ENCODE measurements at regions not wholly inside any gene's neighbourhood (a gene's known extent, or its start where the extent isn't known, plus 50 kb on each side); places are given as distances from the start of the nearest gene placed in this dataset.
"Not testable (repeated sequence)": the region's sequence is repeated elsewhere in the genome, so short reads cannot be mapped to it uniquely, and the experiment has no call there.

DNA sequence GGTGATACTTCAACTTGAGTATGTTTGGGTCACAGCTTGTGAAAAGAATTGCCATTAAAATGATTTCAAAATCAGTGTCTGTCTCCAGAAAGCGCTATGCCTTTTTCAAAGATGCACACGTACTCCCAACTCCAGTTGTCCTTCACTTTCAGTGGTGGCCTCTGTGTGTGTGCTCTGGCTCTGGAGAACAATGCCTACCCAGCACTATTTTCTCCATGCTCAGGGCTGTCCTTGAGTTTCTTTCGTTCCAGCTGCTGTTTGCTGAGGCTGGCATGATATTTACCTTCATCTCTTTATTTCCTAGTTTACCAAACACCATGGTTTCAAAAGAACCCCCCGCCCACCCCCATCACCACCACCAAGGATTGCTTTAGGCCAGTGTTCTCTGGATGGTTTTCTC, 136.8 kb downstream of the QRSL1 start:
- DNase-seq: no peak

DNA sequence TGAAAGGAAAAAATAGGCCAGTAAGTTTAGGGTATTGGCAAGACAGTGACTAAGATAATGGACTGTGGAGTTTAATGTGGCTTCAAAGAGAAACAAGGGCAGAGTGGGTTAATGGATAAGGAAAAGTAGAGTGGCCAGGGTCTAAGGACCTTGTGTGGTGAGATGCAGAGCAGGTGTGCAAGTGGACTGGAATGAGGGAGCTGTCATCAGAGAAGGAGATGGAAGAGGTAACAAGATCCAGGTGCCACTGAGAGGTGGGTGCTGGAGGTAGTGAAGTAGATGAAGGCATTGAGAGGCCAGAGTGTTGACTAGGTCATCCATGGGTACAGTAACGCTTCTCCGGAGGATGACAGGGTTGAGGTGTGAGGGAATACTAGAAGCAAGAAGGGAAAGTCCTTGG, 136.1 kb downstream of the QRSL1 start:
- DNase-seq: no peak

DNA sequence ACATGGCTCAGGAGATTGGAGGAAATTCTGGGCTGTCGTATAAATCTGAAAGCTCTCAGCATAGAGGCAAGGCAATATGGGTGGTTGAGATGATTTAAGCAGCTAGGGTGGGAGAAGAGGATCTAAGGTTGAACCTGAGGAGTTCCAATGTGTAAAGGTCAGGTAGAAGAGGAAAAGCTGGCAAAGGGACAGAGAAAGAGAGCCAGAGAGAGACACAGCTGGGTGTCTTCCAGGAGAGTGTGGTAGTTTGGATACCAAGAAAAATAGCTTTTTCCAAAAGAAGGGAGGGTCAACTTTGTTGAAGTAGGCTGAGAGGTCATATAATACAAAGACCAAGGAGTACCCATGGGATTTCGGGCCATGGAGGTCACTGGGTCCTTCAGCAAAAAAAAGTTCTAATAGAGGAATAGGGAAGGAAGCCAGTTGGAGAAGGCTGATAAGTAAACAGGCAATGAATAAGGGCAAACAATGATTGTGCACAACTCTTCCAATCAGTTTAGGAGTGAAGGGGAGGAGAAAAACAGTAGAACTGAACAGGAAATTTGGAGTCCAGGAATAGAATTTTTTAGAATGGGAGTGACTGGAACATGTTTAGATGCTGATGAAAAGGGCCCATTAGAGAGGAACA, 135.1 kb downstream of the QRSL1 start:
- no peak for DNase-seq

DNA sequence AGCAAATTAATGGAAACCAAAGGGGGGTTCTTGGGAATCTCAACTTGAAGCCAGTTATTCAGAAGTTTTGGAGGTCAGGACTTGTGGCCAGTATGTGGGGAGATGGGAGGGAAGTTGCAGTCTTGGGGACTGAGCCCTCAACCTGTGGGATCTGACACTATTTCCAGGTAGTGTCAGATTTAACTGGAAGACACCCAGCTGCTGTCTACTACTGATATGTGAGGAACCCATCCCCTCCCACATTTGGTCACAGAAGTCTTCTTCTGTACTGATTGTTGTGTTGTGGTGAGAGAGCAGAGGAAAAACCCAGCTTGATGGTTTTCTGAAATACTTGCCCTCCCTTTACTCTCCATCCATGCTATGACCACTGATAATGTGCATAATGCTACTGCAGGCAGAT, 134.0 kb downstream of the QRSL1 start:
- no peak for DNase-seq

DNA sequence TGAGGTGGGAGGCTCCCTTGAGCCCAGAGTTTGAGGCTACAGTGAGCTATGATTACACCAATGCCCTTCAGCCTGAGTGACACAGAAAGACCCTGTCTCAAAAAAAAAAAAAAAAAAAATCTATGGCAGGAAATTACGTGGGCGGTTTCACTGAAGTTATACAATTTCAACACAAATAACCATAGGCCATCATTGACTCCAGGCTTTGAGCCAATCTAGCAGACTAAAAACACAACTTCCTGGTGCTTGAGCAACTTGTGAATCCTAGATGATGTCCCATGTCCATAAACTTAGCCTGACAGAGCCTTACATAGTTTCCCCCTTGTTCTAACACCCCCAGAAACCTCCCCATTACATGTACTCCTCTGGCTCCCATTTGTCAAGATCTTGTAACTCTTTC, 131.8 kb downstream of the QRSL1 start:
- no peak for DNase-seq

DNA sequence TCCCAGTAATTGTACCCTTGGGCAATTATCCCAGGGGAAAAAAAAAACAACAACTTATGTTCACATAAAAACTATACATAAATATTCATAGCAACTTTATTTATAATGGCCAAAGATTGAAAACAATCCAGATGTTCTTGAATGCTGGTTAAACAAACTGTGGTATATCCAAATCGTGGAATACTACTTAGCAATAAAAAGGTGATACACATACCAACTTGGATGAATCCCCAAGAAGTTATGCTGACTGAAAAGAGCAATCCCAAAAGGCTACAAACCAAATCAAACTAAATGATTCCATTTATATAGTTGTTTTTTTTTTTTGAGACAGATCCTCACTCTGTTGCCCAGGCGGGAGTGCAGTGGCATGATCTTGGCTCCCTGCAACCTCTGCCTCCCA, 129.7 kb downstream of the QRSL1 start:
- DNase-seq: no peak

DNA sequence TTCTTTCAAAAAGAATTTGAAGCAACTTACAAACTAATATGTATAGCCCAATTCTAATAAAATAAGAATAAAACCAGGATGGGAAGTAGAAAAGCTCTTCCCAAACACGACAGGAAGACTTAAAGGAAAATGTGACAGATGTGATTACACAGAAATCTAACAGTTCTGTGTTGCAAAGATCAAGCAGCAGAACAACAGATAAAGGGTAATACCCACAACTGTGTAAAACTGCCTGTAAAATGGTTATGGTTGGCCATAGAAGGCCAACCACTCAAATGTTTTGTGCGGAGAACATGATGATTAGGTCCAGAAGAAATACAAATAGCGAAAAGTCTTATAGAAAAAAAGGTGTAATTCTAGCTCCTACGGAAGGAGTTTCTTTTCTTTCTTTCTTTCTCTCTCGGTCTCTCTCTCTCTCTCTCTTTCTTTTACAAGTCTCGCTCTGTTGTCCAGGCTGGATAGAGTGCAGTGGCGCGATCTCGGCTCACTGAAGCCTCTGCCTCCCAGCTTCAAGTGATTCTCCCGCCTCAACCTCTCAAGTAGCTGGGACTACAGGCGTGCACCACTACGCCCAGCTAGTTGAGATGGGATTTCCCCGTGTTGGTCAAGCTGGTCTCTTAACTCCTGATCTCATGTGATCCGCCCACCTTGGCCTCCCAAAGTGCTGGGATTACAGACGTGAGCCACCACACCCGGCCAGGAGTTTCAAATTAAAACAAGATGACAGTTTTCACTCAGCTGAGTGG, 128.5 kb downstream of the QRSL1 start:
- no peak for DNase-seq

DNA sequence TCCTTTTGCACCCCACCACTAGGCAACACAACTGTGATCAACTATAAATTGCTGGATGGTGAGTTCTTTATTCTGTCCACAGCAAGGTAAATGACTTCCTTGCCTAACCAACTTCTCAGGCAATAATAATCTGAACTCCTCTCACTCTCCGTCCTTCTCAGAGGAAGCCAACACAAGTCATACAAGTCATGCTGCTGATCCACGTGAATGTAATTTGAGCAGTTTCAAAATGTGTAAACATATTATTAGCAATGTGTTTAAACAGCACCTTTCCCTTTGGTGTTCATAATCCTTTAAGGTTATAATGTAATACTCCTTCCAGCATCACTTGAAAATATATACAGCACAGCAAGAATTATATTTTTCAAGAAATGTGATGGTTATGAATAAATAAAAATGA, 127.9 kb downstream of the QRSL1 start:
- peak; percentile 1 for DNase-seq

DNA sequence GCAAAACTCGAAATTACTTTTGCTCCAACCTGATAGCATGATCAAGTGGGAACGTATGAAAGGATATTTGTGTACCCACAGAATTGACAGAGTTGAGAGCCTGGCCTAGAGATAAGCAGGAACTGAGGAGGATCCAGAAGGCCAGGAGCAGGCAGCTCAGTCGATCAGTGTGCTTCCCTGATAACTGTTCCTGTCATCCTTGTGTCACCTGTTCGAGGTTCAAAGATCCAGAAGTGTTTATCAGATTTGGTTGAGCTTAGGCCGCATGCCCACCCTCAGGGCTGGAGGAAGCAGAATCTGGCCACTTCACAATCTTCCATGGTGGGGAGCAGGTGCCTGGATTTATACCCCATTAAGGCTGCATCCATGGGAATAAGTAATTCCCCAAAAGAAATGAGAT, 124.8 kb downstream of the QRSL1 start:
- DNase-seq: no peak

DNA sequence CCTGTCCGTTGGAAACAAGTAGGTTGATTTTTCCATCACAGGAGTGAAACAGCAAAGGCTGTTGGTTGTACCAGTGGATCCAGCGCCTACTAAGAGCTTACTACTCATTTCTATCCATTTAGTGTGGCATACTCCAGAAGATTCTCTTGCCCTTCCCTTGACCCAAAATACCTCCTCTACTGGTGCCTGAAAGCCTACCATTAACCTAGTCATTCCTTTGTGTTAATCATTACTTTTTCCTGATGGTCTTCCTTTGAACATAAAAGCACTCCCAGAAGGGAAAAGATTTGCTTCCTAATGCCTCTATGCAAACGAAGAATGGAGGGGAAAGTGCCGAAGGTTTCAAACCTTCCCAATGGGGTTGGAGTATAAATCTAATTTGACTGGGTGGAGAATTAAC, 123.3 kb downstream of the QRSL1 start:
- DNase-seq: no peak

DNA sequence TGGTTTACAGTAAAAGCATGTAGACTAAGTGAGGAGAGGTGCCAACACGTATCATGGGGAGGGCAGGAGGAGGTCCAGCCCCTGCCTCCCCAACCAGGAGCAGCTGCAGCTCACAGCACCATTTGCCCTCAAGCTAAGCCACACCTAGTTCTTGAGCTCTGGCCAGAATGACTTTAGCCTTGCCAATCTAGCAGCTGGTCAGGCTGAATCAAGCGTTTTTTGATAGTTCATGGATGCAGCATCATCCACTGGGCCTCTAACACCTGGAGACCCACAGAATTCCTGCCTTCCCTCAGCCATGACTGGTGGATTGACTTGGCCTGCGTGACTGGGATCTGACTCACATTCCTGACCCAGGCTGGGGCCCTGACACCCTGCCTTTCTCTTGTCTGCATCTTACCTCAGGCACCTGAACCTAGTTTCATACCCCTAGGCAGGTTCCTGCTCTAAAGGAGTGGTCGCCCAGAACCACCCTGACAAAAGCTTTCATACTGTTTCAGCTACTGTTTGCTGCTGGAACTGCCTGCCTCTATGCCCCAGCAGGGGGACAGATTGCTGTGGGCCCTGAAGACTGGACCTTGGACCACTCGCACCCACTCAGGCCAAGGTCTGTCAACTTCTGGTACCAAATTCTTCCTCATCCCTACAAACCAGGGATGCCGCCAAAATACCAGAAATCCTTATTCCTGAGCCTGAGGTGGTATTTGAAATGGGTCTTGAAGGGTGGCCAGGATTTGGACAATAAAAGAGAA, 122.3 kb downstream of the QRSL1 start:
- DNase-seq: peak; percentile 53

DNA sequence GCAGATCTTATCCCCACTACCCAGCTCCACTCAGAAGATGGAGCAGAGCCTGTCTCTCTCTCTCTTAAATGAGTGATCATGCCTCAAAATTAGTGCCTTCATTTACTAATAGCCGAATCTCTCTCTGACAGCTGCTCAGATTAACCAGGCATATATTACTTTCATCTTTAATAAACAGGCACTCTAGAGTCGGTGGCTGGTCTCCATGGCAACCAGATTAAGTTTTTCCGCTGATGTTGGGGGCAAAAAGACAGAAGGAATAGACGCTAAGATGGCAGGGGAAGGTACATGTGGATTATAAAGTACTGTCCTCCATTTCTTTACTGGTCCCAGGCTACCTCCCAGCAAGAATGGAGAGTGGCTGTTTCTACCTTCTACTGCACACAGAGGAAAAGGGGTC, 121.6 kb downstream of the QRSL1 start:
- no peak for DNase-seq

DNA sequence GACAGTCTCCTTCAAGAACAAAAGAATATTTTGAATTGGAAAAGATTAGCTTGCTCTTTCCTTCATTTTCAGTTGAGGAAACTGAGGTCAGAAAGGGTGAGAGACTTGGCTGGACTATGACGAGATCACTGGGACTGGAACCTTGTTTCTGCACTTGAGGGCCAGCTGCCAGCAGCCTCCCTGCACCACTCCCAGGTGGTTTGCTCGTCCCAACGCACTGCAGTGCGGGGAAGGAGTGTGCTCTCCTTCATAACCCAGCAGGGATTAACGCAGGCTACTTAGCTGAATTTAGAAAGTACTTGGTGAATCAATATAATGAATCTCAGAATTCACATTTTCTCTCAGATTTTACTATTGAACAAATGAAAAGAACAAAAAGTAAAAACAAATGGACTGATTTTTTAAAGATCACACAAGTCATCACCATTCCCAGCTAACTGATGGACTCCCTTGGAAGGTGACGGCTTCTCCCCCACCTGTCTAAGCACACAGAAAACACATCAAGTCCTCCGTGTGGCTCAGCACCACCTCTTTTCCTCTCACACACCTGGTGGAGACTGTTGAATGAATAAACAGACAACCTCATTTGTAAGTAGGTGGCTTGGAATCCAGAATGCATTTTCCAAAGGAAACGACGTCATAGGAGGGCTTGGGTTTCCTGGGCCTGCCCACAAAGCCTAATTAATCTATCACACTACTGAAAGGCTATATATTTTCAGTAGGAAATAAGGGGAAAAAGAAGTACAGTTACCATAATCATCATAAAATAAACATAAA, 121.0 kb downstream of the QRSL1 start:
- DNase-seq: peak; percentile 6

DNA sequence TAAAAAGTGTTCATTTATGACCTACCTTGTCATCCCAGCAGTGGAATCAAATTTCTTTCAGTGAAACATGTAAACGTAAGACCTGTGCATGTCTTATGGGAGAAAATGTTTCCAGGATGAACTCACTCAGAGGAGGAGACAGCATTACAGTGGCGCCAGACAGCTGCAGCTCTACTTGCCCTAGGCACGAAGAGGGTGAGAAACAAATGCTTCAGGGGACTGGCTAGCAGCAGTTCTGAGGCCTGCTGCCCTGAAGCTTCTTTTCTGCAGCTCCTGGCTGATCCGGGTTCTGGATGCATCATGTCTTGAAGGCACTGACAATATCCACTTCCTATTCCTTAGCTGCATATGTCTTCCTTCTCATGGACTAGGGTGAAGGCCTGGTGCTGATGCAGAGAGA, 120.2 kb downstream of the QRSL1 start:
- no peak for DNase-seq

DNA sequence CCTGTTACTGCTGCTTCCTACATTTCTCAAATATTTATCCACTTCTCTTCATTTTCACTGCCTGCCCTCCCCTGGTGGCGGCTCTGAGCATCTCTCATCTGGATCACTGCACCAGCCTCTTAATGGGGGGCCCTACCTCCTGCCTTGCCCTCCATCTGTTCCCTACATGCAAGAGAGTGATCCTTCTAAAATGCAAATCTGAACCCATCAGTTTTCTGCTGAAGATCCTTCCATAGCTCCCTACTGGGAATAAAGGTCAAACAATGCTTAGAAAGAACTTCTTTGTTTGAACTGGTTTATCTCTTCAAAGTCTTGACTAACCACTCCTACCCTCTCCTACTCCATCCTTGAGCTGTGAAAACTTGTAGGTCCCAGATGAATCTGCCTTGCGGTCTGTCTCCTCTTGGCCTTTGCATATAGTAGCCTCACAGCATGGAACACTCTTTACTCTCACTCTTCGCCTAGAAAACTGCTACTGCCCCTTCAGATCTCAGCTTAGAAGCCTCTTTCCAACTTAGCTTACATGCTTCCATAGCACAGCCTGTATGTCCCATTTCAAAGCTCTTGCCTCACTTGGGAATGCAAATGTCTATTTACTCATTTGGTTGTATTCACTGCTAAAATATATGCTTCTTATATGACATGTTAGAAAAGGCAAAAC, 119.3 kb downstream of the QRSL1 start:
- no peak for DNase-seq

DNA sequence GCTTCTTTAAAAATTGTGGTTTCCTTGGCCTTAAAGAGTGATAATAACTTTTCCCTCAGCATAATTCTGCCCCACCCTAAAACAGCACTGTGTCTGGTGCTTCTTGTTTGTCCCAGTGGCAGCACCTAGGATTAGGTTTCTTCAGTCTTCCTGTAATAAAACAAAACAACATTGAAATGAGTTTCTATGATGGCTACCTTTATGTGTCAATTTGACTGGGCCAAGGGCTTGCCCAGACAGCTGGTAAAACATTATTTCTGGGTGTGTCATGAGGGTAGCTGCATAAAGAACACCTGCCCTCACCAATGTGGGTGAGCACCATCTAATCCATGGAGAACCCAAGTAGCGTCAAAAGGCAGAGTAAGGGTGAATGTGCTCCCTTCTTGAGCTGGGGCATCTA, 117.8 kb downstream of the QRSL1 start:
- DNase-seq: no peak

DNA sequence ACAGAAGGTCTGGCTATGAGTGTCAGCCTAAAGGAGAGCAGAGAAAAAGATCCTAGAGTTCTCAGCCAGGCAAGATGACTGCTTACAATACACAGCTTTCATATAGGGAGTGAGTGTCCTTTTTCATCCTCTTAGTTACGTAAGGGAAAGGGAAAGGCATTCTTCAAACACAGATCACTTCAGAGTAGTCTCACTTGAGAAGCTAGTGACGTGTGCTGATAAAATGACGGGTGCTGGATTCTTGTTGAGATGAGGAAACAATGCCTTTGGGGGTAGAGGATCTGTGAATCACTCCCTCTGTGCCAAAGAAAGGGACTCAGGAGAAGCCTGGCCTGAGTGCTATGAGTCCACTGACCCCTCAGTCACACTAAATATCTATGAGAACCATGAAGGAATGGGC, 117.3 kb downstream of the QRSL1 start:
- no peak for DNase-seq

DNA sequence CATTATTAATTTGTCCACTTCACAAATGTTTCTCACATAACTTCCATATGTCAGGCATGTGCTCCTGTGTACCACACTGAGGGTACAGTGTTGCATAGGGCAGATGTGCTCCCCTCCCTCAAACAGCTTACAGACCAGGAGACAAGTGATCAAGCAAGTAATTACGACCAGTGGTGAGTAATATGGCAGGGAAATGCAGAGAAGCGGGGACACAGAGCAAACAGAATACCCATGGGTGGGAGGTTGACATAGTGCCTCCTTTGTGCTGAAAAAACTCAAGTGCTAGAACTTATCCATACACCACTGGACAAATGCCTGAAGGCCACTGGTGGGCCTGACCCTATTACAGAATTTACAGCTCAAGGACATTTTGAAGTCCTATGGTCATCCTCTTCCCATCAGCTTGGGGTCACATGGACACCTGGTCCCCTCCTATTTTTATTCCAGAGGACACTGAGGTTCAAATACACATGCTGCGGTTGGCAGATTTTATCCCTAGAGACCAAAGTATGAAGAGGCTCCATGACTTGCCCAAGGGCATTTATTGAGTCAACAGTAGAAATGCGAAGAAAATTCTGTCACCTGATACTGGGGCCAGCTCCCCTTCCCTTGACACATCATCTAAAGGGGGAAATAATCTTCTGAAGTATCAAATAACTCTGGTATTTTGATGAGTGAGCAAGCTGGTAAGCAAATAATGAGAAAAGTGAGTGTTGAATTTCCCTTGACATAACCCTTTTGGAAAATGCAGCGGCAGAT, 116.6 kb downstream of the QRSL1 start:
- DNase-seq: no peak

DNA sequence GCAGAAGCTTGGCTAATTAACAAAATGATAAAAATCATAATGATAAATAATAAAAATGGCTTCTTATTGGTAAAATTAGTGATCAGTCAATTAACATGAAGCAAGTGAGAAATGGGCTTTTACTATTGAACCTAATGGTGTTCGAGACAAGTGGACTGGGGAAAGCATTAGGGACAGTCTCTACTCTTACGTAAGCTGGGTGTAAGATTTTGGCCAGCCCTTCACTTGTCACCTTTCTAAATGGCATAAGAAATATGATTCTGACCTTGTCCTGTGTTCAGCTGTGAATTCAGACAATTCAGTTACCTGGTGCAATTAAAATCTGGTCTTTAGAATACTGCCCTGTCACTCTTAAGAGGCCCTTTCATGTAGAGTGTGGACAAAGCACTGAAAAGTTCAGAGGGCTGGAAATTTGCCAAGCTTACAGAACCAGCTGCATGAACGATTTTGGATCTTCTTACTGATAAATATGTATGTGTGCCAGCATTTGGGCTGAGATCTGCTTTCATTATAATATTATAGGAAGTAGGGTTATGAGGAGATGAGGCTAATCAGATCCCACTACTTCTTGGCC, 115.9 kb downstream of the QRSL1 start:
- DNase-seq: no peak

DNA sequence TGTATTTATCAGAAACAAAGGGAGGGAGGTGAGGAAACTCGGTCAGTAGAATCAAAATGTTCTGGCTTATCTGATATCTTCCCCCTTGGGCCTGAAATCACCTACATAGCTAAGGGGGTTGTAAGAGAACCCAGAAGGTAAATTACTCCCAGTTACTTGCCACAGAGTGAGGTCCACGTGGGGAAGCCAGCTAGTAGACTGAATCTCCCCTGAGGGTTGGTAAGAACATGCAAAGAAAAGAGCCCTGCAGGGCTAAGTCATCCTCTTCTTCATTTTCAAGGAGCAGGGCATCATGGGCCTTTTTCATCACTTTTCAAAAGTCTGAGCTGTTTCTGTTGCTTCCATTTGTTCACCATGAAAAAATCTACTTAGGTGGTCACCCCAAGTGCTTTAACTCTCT, 115.4 kb downstream of the QRSL1 start:
- DNase-seq: no peak

DNA sequence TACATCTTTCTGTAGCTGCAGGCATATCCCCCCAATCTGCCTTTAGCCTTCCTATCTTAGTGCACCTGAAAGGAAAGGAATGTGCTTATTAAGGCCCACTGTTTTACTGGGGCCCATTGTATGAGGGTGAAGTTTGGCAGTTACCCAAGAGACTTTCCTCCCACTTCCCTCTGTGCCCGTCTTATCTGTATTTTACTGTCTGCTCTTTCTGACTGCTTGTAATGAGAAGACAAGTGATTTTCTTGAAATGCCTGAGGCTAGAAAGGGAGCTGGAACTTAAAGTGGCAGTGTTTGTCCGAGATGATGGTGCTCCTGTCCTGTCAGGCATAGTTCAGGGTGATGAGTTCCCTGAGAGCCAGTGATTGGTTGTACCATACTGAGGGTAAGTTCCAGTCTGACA, 114.7 kb downstream of the QRSL1 start:
- not testable (repeated sequence) for DNase-seq

DNA sequence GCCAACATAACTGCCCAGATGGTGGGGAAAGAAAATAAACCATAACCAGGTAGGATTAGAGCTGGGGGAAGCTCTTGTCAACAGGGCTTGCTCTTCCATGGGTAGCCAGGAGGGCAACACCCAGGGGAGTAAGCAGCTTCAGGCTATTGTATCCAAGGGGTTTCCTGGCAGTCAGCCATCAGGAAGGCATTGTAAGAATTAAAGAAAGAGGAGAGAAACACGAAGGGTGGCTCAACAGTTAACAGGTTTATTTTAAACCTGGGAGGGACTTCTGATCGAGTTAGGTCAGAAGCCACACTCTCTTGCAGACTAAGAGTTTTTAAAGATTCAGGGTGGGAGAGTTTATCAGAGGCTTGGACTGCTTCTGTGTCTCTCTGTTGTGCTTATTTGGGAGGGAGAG, 114.2 kb downstream of the QRSL1 start:
- DNase-seq: no peak
